ENCODE measurements at regions not wholly inside any gene's neighbourhood (a gene's known extent, or its start where the extent isn't known, plus 50 kb on each side); places are given as distances from the start of the nearest gene placed in this dataset.

DNA sequence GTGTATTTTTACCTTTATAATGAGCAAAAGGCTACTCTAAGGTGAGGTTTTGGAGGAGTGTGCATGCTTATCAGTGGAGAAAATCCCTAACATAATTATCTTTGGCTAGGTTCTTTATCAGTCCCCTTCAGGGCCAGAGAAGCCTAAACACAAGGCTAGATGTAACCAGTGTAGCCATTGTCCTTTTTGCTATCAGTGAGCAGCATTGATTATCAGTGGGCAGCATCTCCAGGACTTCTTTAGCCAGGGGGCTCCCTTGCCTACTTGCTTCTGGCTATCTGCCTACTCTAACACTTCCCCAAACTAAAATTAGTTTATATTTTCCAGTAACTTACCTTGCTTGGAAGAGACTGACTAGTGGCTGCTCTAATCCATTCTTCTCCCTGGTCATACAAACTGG, 595.6 kb downstream of the TRAM1L1 start:
- Histone ChIP-seq H3K9me3 (ENCODE audit: control insufficient read depth, insufficient read depth, low read length) (0 out of 2 replicates have a peak, but pooled peaks cover 1% of the 10 kb centered on the region), H2AFZ (replicated peaks; ENCODE audit: low read length, poor library complexity) (no peak overlapping the region), H2BK20ac (ENCODE audit: low read depth, low read length) (no peak overlapping the region), H3K4me1 (ENCODE audit: control insufficient read depth, insufficient read depth, low read length) (no peaks in the 10 kb centered on the region), H3K9me1 (ENCODE audit: insufficient read depth, low read length) (no peaks in the 10 kb centered on the region), H3K79me1 (ENCODE audit: low read depth in 1 of 2, low read length in 2 of 2) (no peaks in the 10 kb centered on the region), H3K27ac (ENCODE audit: insufficient read depth, low read length) (no peak overlapping the region), H3K4me3 (ENCODE audit: insufficient read depth, low read depth, low read length) (no peak overlapping the region), H4K20me1 (ENCODE audit: insufficient read depth, low read length) (no peaks in the 10 kb centered on the region), H2AK9ac (replicated peaks; ENCODE audit: low read depth, low read length, poor library complexity) (no peak overlapping the region), H2BK15ac (ENCODE audit: low read depth, low read length) (no peak overlapping the region), H3K14ac (replicated peaks; ENCODE audit: low read depth, low read length) (no peak overlapping the region), H3K56ac (ENCODE audit: extremely low read depth, insufficient read depth, low read length) (no peak overlapping the region), H2BK5ac (ENCODE audit: low read depth, low read length, poor library complexity, severe bottlenecking) (no peak overlapping the region), H4K91ac (ENCODE audit: insufficient read depth, low read depth, low read length) (no peak overlapping the region), H4K5ac (ENCODE audit: low read depth, low read length) (no peak overlapping the region), H2AK5ac (ENCODE audit: low read depth, low read length) (no peak overlapping the region), H3K18ac (ENCODE audit: low read depth, low read length) (no peak overlapping the region), H3K23ac (ENCODE audit: low read depth, low read length) (no peak overlapping the region), H2BK120ac (ENCODE audit: low read depth, low read length) (no peak overlapping the region), H3K4ac (ENCODE audit: low read depth, low read length) (no peak overlapping the region), H3K27me3 (ENCODE audit: control insufficient read depth, insufficient read depth, low read length) (no peaks in the 10 kb centered on the region), H3K4me2 (ENCODE audit: low read depth, low read length) (no peak overlapping the region), H3K36me3 (ENCODE audit: control insufficient read depth, insufficient read depth, low read length) (no peaks in the 10 kb centered on the region), H4K8ac (ENCODE audit: low read depth in 2 of 2, low read length in 2 of 2) (no peak overlapping the region), H3K9ac (ENCODE audit: low read depth, low read length) (no peak overlapping the region)
- in situ Hi-C loops (cut with MboI; ENCODE audit: low sequenced_read_pairs) (no loop called here), dilution Hi-C loops (cut with HindIII; ENCODE audit: low sequenced_read_pairs, unreplicated experiment) (no loop called here), intact Hi-C loops (cut with micrococcal nuclease) (no loop called here)
- no TSS peak for BruUV-seq (replicated peaks)
- POLR2A ChIA-PET (ENCODE audit: unreplicated experiment) = no interaction called here
- TF ChIP-seq, protein P1, sequence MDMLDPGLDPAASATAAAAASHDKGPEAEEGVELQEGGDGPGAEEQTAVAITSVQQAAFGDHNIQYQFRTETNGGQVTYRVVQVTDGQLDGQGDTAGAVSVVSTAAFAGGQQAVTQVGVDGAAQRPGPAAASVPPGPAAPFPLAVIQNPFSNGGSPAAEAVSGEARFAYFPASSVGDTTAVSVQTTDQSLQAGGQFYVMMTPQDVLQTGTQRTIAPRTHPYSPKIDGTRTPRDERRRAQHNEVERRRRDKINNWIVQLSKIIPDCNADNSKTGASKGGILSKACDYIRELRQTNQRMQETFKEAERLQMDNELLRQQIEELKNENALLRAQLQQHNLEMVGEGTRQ (IDR thresholded peaks at IDR 0.05; ENCODE audit: low read depth, low read length) = no peak
- TF ChIP-seq SMC3 (IDR thresholded peaks at IDR 0.05; ENCODE audit: low read depth, low read length) = no peak
- TF ChIP-seq MAZ (IDR thresholded peaks at IDR 0.05; ENCODE audit: borderline replicate concordance, low read depth, low read length) = no peak
- TF ChIP-seq CHD1 (IDR thresholded peaks at IDR 0.05; ENCODE audit: low read depth, low read length) = no peak
- TF ChIP-seq RFX5 (IDR thresholded peaks at IDR 0.05; ENCODE audit: low read depth, low read length) = no peak
- TF ChIP-seq MAFK (IDR thresholded peaks at IDR 0.05; ENCODE audit: low read depth, low read length) = no peak
- TF ChIP-seq FOS (IDR thresholded peaks at IDR 0.05; ENCODE audit: low read depth, low read length) = no peak
- no peak for TF ChIP-seq CEBPB (IDR thresholded peaks at IDR 0.05; ENCODE audit: low read depth, low read length)
- no peak for TF ChIP-seq MXI1 (IDR thresholded peaks at IDR 0.05; ENCODE audit: borderline replicate concordance, low read depth, low read length)
- TF ChIP-seq, protein P2, sequence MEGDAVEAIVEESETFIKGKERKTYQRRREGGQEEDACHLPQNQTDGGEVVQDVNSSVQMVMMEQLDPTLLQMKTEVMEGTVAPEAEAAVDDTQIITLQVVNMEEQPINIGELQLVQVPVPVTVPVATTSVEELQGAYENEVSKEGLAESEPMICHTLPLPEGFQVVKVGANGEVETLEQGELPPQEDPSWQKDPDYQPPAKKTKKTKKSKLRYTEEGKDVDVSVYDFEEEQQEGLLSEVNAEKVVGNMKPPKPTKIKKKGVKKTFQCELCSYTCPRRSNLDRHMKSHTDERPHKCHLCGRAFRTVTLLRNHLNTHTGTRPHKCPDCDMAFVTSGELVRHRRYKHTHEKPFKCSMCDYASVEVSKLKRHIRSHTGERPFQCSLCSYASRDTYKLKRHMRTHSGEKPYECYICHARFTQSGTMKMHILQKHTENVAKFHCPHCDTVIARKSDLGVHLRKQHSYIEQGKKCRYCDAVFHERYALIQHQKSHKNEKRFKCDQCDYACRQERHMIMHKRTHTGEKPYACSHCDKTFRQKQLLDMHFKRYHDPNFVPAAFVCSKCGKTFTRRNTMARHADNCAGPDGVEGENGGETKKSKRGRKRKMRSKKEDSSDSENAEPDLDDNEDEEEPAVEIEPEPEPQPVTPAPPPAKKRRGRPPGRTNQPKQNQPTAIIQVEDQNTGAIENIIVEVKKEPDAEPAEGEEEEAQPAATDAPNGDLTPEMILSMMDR (conservative IDR thresholded peaks at IDR 0.05; ENCODE audit: low read depth, low read length) = no peak
- TF ChIP-seq POLR2A (IDR thresholded peaks at IDR 0.05; ENCODE audit: low read depth, low read length) = no peak
- TF ChIP-seq BHLHE40 (IDR thresholded peaks at IDR 0.05; ENCODE audit: low read depth, low read length) = no peak
- no peak for TF ChIP-seq RCOR1 (IDR thresholded peaks at IDR 0.05; ENCODE audit: insufficient replicate concordance, low read length)
- no peak for TF ChIP-seq ELK1 (IDR thresholded peaks at IDR 0.05; ENCODE audit: borderline replicate concordance, low read depth, low read length)
- CTCF ChIA-PET = no interaction called here
- no peak for DNase-seq
- ATAC-seq (ENCODE audit: low read depth) = no peak

All from IMR-90 (cell line).